Osteoblast (primary cell): ENCODE measurements at regions not wholly inside any gene's neighbourhood (a gene's known extent, or its start where the extent isn't known, plus 50 kb on each side); places are given as distances from the start of the nearest gene placed in this dataset.
"Not testable (repeated sequence)": the region's sequence is repeated elsewhere in the genome, so short reads cannot be mapped to it uniquely, and the experiment has no call there.

ENCODE experiments used
- DNase-seq: peaks from one replicate; pipeline ENCODE4 v3.0.0; 2011; ENCODE audit warnings: low spot score, mixed read lengths; ENCODE audit not compliant: insufficient read length; ENCODE audit errors: missing footprints
- H2AFZ ChIP-seq: 2 replicates; pipeline ENCODE4 v1.6.0; 2011; ENCODE audit warnings: mild to moderate bottlenecking, low read length
- H3K27ac ChIP-seq: 2 replicates; pipeline ENCODE4 v1.5.1; 2011; ENCODE audit warnings: mild to moderate bottlenecking, low read depth, low read length, moderate library complexity
- H3K27me3 ChIP-seq: 2 replicates; pipeline ENCODE4 v1.6.0; 2012; ENCODE audit warnings: mild to moderate bottlenecking, control low read depth, inconsistent platforms, low read length, moderate library complexity; ENCODE audit not compliant: insufficient read depth
- H3K36me3 ChIP-seq: 2 replicates; pipeline ENCODE4 v1.5.1; 2011; ENCODE audit warnings: mild to moderate bottlenecking, low read length, control low read depth, moderate library complexity; ENCODE audit not compliant: insufficient read depth
- H3K4me1 ChIP-seq: 2 replicates; pipeline ENCODE4 v1.5.1; 2011; ENCODE audit warnings: mild to moderate bottlenecking, low read length, control low read depth, moderate library complexity; ENCODE audit not compliant: insufficient read depth
- H3K4me2 ChIP-seq: 2 replicates; pipeline ENCODE4 v1.6.0; 2011; ENCODE audit warnings: mild to moderate bottlenecking, low read length; ENCODE audit not compliant: insufficient read depth
- H3K4me3 ChIP-seq: fragments of 200-600 bp; sonication (generic); 3 replicates; pipeline ENCODE4 v1.5.1; 2012; ENCODE audit warnings: mild to moderate bottlenecking, low read length, inconsistent platforms; ENCODE audit not compliant: insufficient read depth
- H3K79me2 ChIP-seq: 2 replicates; pipeline ENCODE4 v1.6.0; 2012; ENCODE audit warnings: mild to moderate bottlenecking, low read length, control low read depth, inconsistent platforms; ENCODE audit not compliant: insufficient read depth
- H3K9me3 ChIP-seq: 2 replicates; pipeline ENCODE4 v1.5.1; 2011; ENCODE audit warnings: low read depth, low read length, control low read depth
- H4K20me1 ChIP-seq: 2 replicates; pipeline ENCODE4 v1.6.0; 2012; ENCODE audit warnings: mild to moderate bottlenecking, low read length, control low read depth; ENCODE audit not compliant: insufficient read depth
- TF ChIP-seq, protein P1 (sequence below): IDR thresholded peaks from 2 replicates; pipeline ENCODE4 v1.5.1; 2011; ENCODE audit warnings: mild to moderate bottlenecking, low read depth, low read length, moderate library complexity; ENCODE audit errors: extremely low read depth

DNA sequence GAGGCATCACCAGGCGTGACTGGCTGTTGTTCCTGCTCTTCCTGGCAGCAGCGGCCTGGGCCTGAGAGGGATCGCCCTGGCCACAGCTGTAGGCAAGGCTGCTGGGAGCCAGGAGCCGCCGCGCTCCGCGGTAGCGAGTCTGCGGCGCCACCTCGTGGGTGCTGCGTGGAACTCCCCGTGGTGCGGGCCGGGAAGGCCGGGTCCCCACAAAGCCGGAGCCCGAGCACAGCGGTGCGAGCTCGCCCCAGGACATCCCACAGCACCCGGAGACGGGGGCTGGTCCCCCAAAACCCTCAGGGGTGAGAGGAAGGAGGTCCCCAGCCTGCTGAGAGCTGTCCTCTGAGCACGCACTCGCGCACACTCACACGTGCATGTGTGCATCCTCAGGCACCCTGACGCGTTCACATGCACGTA, 320.0 kb upstream of the PLGLB1 start:
- not testable (repeated sequence) for H3K27me3 ChIP-seq, H3K27ac ChIP-seq, H3K9me3 ChIP-seq, H3K36me3 ChIP-seq, H4K20me1 ChIP-seq, H2AFZ ChIP-seq, H3K4me2 ChIP-seq, H3K4me3 ChIP-seq, H3K4me1 ChIP-seq, DNase-seq, H3K79me2 ChIP-seq
- TF ChIP-seq, protein P1, sequence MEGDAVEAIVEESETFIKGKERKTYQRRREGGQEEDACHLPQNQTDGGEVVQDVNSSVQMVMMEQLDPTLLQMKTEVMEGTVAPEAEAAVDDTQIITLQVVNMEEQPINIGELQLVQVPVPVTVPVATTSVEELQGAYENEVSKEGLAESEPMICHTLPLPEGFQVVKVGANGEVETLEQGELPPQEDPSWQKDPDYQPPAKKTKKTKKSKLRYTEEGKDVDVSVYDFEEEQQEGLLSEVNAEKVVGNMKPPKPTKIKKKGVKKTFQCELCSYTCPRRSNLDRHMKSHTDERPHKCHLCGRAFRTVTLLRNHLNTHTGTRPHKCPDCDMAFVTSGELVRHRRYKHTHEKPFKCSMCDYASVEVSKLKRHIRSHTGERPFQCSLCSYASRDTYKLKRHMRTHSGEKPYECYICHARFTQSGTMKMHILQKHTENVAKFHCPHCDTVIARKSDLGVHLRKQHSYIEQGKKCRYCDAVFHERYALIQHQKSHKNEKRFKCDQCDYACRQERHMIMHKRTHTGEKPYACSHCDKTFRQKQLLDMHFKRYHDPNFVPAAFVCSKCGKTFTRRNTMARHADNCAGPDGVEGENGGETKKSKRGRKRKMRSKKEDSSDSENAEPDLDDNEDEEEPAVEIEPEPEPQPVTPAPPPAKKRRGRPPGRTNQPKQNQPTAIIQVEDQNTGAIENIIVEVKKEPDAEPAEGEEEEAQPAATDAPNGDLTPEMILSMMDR: peak; percentile 47

DNA sequence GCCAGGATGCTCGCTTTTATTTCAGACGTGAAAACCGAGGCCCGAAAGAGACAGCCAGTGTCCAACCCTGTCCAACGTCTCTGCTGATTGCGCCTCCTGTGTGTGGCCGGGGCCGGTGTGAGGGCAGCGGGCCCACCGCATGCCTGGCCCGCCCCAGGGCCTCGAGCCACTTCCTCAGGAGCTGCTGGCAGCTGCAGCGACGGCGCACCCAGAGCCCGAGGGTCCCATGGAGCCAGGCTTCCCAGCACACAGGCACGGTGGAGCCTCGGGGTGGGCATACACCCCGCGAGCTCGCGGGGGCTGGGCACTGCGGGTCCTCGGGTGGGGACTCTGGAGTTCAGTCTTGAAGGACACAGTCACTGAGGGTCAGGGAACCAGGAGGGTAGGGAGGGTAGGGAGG, 320.5 kb upstream of the PLGLB1 start:
- H3K27ac ChIP-seq, H2AFZ ChIP-seq, H3K27me3 ChIP-seq, H3K36me3 ChIP-seq, H3K4me3 ChIP-seq, H3K9me3 ChIP-seq, H3K4me1 ChIP-seq, H3K4me2 ChIP-seq, H4K20me1 ChIP-seq, H3K79me2 ChIP-seq, DNase-seq: not testable (repeated sequence)

- not testable (repeated sequence) for H3K27ac ChIP-seq, H2AFZ ChIP-seq, H3K36me3 ChIP-seq, H3K79me2 ChIP-seq, H3K27me3 ChIP-seq, H3K4me1 ChIP-seq, H3K4me3 ChIP-seq, H3K9me3 ChIP-seq, H4K20me1 ChIP-seq, H3K4me2 ChIP-seq
- peak; percentile 45 for DNase-seq
Measured at GRCh38 chr2:87343347-87343746, 321.7 kb upstream of the PLGLB1 start.

- H3K27me3 ChIP-seq, H3K79me2 ChIP-seq, H3K4me1 ChIP-seq, H2AFZ ChIP-seq, H4K20me1 ChIP-seq, DNase-seq, H3K36me3 ChIP-seq, H3K27ac ChIP-seq, H3K4me2 ChIP-seq, H3K4me3 ChIP-seq, H3K9me3 ChIP-seq: not testable (repeated sequence)
Measured at GRCh38 chr2:87345283-87345682, 323.6 kb upstream of the PLGLB1 start.

GRCh38 chr2:87348556-87348955, 326.9 kb upstream of the PLGLB1 start:
- H3K4me1 ChIP-seq, H3K27me3 ChIP-seq, H3K4me3 ChIP-seq, H3K9me3 ChIP-seq, H3K27ac ChIP-seq, DNase-seq, H3K4me2 ChIP-seq, H4K20me1 ChIP-seq, H3K36me3 ChIP-seq, H3K79me2 ChIP-seq, H2AFZ ChIP-seq: not testable (repeated sequence)

GRCh38 chr2:87349006-87349405, 327.4 kb upstream of the PLGLB1 start:
- H3K4me3 ChIP-seq, H3K79me2 ChIP-seq, DNase-seq, H3K9me3 ChIP-seq, H2AFZ ChIP-seq, H3K4me2 ChIP-seq, H3K27me3 ChIP-seq, H3K36me3 ChIP-seq, H3K4me1 ChIP-seq, H4K20me1 ChIP-seq, H3K27ac ChIP-seq: not testable (repeated sequence)

- H3K9me3 ChIP-seq, DNase-seq, H3K79me2 ChIP-seq, H4K20me1 ChIP-seq, H3K4me1 ChIP-seq, H3K4me2 ChIP-seq, H3K36me3 ChIP-seq, H3K27ac ChIP-seq, H3K4me3 ChIP-seq, H3K27me3 ChIP-seq, H2AFZ ChIP-seq: not testable (repeated sequence)
Measured at GRCh38 chr2:87352178-87352934, 330.7 kb upstream of the PLGLB1 start.

DNA sequence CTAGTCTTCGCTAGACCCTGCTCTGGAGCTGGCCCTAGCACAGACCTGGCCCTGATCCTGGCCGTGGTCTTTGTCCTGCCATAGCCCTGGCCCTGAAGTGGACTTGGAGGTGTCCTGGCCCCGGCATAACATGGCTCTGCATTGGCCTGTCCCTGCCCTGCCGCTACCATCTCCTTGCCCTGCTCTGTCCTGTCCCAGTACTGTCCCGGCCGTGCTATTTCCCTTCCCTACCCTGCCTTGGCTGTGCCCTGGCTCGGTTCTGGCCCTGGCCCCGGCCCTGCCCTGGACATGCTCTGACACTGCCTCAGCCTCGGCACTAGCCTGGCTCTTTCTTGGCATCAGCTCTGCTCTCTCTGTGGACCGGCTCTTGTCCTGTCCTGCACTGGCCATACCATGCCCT, 331.8 kb upstream of the PLGLB1 start:
- DNase-seq: not testable (repeated sequence)

More for the DNA sequence above, 331.8 kb upstream of the PLGLB1 start:
- not testable (repeated sequence) for H3K79me2 ChIP-seq, H3K9me3 ChIP-seq, H2AFZ ChIP-seq, H3K4me3 ChIP-seq, H4K20me1 ChIP-seq, H3K27me3 ChIP-seq, H3K36me3 ChIP-seq, H3K27ac ChIP-seq, H3K4me1 ChIP-seq, H3K4me2 ChIP-seq
